ENCODE measurements at regions not wholly inside any gene's neighbourhood (a gene's known extent, or its start where the extent isn't known, plus 50 kb on each side); places are given as distances from the start of the nearest gene placed in this dataset.

DNA sequence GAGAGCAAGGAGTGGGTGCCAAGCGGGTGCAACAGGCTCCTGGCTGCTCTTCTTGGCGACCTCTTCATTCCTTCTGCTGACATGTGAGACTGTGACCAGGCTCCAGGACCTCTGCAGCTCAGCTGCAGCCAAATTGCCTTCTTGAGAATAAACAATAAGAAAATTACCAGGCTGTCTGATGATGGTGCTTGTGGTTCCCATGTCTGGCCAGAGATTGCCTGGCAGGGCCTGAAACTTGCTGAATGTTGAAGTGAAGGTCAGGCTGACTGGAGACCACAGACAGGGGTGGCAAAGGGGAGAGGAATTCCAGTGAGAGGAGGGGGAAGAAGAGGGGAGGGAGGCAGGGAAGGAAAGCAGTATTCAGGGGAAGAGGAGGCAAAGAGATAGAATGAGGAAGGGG, 497.4 kb upstream of the PODXL start:
- DNase-seq: no peak
- H3K4me3 ChIP-seq (ENCODE audit: low read depth, low read length): no peak overlapping the region
- no peaks in the 10 kb centered on the region for H3K27me3 ChIP-seq (replicated peaks)
- in situ Hi-C loops (cut with HindIII; ENCODE audit: low pct_ligation_motif_present, low sequenced_read_pairs): no loop called here
- TF ChIP-seq, protein P1, sequence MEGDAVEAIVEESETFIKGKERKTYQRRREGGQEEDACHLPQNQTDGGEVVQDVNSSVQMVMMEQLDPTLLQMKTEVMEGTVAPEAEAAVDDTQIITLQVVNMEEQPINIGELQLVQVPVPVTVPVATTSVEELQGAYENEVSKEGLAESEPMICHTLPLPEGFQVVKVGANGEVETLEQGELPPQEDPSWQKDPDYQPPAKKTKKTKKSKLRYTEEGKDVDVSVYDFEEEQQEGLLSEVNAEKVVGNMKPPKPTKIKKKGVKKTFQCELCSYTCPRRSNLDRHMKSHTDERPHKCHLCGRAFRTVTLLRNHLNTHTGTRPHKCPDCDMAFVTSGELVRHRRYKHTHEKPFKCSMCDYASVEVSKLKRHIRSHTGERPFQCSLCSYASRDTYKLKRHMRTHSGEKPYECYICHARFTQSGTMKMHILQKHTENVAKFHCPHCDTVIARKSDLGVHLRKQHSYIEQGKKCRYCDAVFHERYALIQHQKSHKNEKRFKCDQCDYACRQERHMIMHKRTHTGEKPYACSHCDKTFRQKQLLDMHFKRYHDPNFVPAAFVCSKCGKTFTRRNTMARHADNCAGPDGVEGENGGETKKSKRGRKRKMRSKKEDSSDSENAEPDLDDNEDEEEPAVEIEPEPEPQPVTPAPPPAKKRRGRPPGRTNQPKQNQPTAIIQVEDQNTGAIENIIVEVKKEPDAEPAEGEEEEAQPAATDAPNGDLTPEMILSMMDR (IDR thresholded peaks at IDR 0.05; ENCODE audit: low read depth, low read length, missing control alignments): no peak
- H3K36me3 ChIP-seq (replicated peaks): no peaks in the 10 kb centered on the region
- H3K27ac ChIP-seq: no peak overlapping the region

DNA sequence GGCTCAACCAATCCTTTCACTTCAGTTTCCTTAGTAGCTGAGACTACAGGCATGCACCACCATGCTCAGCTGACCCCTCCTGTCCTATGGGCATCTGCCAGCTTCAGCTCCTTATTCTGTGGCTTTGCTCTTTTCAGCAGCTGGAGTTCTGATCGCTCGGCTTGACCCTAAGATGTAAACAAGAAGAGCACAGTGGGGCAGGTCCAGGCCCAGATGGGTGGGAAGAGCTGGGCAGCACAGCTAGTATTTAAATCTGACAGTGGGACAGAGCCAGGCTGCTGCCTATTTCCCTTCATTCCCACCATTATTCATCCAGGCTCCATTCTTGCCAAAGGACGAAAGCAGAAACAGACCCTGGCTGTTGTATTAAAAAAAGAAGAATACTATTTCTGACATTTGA, 494.9 kb upstream of the PODXL start:
- in situ Hi-C loops (cut with HindIII; ENCODE audit: low pct_ligation_motif_present, low sequenced_read_pairs): no loop called here

DNA sequence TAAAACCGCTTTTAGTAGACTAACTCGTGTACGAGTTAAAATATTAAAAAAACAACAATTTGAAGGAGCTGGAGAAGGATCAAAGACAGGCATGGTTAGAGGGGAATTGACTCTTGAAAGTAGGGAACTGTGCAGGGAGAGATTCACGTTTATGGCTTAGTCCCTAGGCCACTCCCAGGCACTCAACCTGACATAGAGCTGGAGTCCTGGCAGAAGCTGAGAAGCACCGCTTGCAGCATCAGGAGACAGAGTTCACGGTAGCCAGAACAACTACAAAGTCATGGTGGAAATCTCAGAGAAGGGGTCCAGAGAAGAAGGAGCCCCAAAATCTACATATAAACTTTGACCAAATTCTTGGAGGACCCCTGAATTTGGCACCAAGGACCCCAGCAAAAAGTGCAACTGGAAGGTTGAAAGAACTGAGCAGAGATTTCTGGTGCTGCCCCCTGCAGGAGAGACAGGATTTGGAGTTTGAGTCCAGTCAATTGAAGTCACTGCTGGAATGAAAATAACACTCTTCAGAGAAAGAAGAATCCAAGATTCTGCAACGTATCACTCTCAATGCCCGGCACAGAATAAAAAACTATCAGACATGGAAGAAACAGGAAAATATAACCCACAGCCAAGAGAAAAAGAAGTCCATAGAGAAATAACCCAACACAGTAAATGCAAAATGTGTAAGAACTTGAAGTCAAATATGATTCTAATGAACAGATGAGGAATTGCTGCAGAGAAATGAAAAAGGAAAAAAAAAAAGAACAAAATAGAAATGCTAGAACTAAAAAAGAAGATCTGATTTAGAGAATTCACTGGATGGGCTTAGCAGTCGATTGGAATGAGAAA, 493.3 kb upstream of the PODXL start:
- in situ Hi-C loops (cut with HindIII; ENCODE audit: low pct_ligation_motif_present, low sequenced_read_pairs): no loop called here
- peak; percentile 45 for DNase-seq
- Histone ChIP-seq H3K4me3 (ENCODE audit: low read depth, low read length) (no peak overlapping the region), H3K27ac (no peak overlapping the region), H3K36me3 (replicated peaks) (no peaks in the 10 kb centered on the region), H3K27me3 (replicated peaks) (no peaks in the 10 kb centered on the region)
- TF ChIP-seq, protein P1 (IDR thresholded peaks at IDR 0.05; ENCODE audit: low read depth, low read length, missing control alignments): peak; percentile 87

More for the DNA sequence above, 494.9 kb upstream of the PODXL start:
- no peak for DNase-seq
- Histone ChIP-seq H3K27ac (no peak overlapping the region), H3K36me3 (replicated peaks) (no peaks in the 10 kb centered on the region), H3K4me3 (ENCODE audit: low read depth, low read length) (no peak overlapping the region), H3K27me3 (replicated peaks) (no peaks in the 10 kb centered on the region)
- TF ChIP-seq, protein P1 (IDR thresholded peaks at IDR 0.05; ENCODE audit: low read depth, low read length, missing control alignments): no peak

DNA sequence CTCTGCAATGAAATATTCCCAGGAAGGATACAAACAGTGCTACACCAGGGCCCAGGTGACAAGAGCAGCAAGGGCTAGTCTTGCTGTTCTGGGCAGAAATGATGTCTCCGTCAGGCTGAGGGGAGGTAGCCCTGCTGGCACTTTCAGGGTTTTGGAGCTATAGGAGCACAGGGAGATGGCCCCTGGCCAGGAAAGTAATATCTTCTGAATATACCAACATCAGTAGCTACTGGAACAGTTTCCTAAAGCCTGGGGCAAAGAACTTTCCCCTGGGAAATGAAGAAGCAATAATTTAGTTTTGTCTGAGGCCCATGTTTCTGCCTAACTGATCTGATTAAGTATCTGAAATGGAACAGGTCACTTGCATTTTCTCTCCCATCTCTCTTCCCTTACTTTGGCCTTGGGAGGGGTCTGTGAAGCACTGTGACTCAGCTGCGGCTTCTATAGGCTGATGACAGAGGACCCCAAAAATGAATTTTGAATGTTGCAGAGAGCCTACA, 489.1 kb upstream of the PODXL start:
- in situ Hi-C loops (cut with HindIII; ENCODE audit: low pct_ligation_motif_present, low sequenced_read_pairs): no loop called here
- TF ChIP-seq, protein P1 (IDR thresholded peaks at IDR 0.05; ENCODE audit: low read depth, low read length, missing control alignments): no peak

DNA sequence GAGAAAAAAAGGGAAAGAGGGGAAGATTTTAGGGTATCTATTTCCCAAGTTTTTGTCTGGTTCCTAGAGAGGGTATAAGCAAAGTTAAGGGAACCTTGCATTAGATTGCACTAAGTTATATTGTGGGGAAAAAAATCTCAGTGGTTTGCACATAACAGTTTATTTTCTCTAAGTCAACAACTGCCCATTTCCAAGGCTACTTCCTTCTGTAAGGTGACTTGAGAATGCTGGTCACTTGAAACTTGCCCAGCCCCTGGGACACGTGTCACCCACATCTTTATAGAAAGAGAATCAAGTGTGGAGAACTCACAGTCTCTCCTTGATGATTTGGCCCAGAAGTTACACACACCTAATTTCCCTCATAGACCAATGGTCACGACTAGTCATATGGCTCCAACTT, 488.6 kb upstream of the PODXL start:
- H3K27ac ChIP-seq: no peak overlapping the region
- H3K4me3 ChIP-seq (ENCODE audit: low read depth, low read length): no peak overlapping the region
- TF ChIP-seq, protein P1 (IDR thresholded peaks at IDR 0.05; ENCODE audit: low read depth, low read length, missing control alignments): no peak
- in situ Hi-C loops (cut with HindIII; ENCODE audit: low pct_ligation_motif_present, low sequenced_read_pairs): no loop called here
- no peak for DNase-seq
- no peaks in the 10 kb centered on the region for H3K27me3 ChIP-seq (replicated peaks)
- H3K36me3 ChIP-seq (replicated peaks): no peaks in the 10 kb centered on the region

More for the DNA sequence above, 489.1 kb upstream of the PODXL start:
- Histone ChIP-seq H3K36me3 (replicated peaks) (no peaks in the 10 kb centered on the region), H3K4me3 (ENCODE audit: low read depth, low read length) (no peak overlapping the region), H3K27ac (no peak overlapping the region), H3K27me3 (replicated peaks) (no peaks in the 10 kb centered on the region)
- DNase-seq: no peak
